Lung (tissue), 11 donors: ENCODE measurements at regions not wholly inside any gene's neighbourhood (a gene's known extent, or its start where the extent isn't known, plus 50 kb on each side); places are given as distances from the start of the nearest gene placed in this dataset.

Source experiments
- ATAC-seq: fragments of 200-7000 bp; cut with Tn5 transposase; one replicate; pipeline ENCODE4 v1.9.1; 2020; ENCODE audit warnings: moderate number of reproducible peaks; ENCODE audit not compliant: insufficient read depth, low FRiP score
- DNase-seq, 3 donors: peaks; one replicate each; pipeline ENCODE4 v3.0.0-alpha.2; 2013 to 2017
- H3K27ac ChIP-seq, 2 donors: one replicate each; pipeline ENCODE4 v1.5.1; 2013; ENCODE audit warnings: mild to moderate bottlenecking in 2 of 2, moderate library complexity in 2 of 2, control low read depth in 1 of 2, inconsistent platforms in 1 of 2, low read depth in 1 of 2, low read length in 1 of 2
- H3K27me3 ChIP-seq, 3 donors: one replicate each; pipeline ENCODE4 v1.5.1; 2013; ENCODE audit warnings: low read length in 2 of 3; ENCODE audit not compliant: control insufficient read depth in 3 of 3, insufficient read depth in 3 of 3
- H3K36me3 ChIP-seq, 4 donors: one replicate each; pipeline ENCODE4 v1.5.1; 2013; ENCODE audit warnings: low read length in 4 of 4, mild to moderate bottlenecking in 1 of 4, moderate library complexity in 1 of 4; ENCODE audit not compliant: control insufficient read depth in 4 of 4, insufficient read depth in 4 of 4
- H3K4me1 ChIP-seq, 5 donors: one replicate each; pipeline ENCODE4 v1.5.1; 2013; ENCODE audit warnings: low read length in 5 of 5, mild to moderate bottlenecking in 2 of 5, moderate library complexity in 1 of 5; ENCODE audit not compliant: control insufficient read depth in 5 of 5, insufficient read depth in 5 of 5
- H3K4me3 ChIP-seq: one replicate; pipeline ENCODE4 v1.5.1; 2013; ENCODE audit warnings: mild to moderate bottlenecking, control low read depth, moderate library complexity
- H3K9ac ChIP-seq, 2 donors: one replicate each; pipeline ENCODE4 v1.5.1; 2013; ENCODE audit warnings: low read length in 2 of 2, control low read depth in 1 of 2; ENCODE audit not compliant: insufficient read depth in 1 of 2
- H3K9me3 ChIP-seq, 4 donors: one replicate each; pipeline ENCODE4 v1.5.1; 2013; ENCODE audit warnings: low read length in 3 of 4, mild to moderate bottlenecking in 1 of 4, moderate library complexity in 1 of 4; ENCODE audit not compliant: control insufficient read depth in 4 of 4, insufficient read depth in 3 of 4
- WGBS, 2 donors: extraction: QIAGEN DNeasy Blood & Tissue Kit; methylation state at CpG; one replicate each; pipeline ENCODE4 v1.1.7; 2013; 5-methylcytosine and 5-hydroxymethylcytosine counted together
- TF ChIP-seq, protein P1 (sequence below): IDR thresholded peaks from 2 replicates; pipeline ENCODE4 v1.5.1; 2012; ENCODE audit warnings: mild to moderate bottlenecking; ENCODE audit errors: control extremely low read depth, extremely low read depth
- donor health status: control.
- donor health status: control.
- donor health status: Bipolar disorder and iron deficiency.
- donor health status: healthy.
- donor health status: DM: yes; HTN: yes; CAD: no.

DNA sequence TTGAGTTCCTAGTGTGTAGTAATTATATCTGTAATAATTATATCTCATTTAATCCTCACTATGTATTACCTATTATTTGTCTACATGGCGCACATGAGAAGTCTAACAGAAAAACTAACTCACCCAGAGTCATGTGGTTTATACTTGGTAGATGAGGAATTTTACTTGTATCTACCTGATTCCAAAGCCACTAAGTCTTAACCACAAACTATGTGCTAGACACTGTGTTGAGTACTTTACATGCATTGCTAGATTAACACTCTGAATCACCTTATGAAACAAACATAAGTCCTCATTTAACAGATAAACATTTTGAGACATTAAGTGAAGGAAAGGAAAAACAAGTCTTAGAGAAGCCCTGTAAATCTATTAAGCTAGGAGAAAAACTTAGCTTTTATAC lies 404.8 kb downstream of the TLR4 start:
- ATAC-seq (no peak), DNase-seq (no peak)
- no peaks in the 10 kb centered on the region for H3K9me3 ChIP-seq
- H3K27ac ChIP-seq, result no peak overlapping the region
- H3K4me3 ChIP-seq, result no peak overlapping the region
- no peaks in the 10 kb centered on the region for H3K4me1 ChIP-seq
- H3K9ac ChIP-seq, result no peak overlapping the region
- TF ChIP-seq, protein P1, sequence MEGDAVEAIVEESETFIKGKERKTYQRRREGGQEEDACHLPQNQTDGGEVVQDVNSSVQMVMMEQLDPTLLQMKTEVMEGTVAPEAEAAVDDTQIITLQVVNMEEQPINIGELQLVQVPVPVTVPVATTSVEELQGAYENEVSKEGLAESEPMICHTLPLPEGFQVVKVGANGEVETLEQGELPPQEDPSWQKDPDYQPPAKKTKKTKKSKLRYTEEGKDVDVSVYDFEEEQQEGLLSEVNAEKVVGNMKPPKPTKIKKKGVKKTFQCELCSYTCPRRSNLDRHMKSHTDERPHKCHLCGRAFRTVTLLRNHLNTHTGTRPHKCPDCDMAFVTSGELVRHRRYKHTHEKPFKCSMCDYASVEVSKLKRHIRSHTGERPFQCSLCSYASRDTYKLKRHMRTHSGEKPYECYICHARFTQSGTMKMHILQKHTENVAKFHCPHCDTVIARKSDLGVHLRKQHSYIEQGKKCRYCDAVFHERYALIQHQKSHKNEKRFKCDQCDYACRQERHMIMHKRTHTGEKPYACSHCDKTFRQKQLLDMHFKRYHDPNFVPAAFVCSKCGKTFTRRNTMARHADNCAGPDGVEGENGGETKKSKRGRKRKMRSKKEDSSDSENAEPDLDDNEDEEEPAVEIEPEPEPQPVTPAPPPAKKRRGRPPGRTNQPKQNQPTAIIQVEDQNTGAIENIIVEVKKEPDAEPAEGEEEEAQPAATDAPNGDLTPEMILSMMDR, result no peak
- H3K27me3 ChIP-seq, result no peaks in the 10 kb centered on the region
- H3K36me3 ChIP-seq, result no peaks in the 10 kb centered on the region
- WGBS, 2 donors, result 82 to 100% methylated on average over 1 of the region's 1 CpG

DNA sequence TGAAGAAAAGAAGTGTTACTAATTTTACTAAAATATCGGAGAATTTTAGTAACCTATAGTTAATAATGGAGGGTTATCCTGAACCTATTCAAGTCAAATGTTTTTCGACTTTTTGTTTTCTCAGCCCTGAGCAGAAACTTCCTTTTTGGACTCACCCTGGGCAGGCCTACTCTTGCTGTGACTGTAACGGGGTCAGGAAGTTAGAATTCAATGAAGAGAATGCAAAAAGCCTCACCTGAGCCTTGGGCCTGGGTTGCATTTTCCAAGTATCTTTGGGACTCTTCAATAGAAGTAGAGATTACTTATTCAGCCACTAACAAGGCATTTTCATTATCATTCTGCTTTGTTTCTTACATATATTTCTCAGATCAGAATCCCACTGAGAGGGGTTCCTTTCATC lies 405.3 kb downstream of the TLR4 start:
- ATAC-seq (no peak), DNase-seq (no peak)
- 61 to 67% methylated on average over 3 of the region's 3 CpGs for WGBS, 2 donors
- no peaks in the 10 kb centered on the region for H3K27me3 ChIP-seq
- H3K36me3 ChIP-seq, result no peaks in the 10 kb centered on the region
- H3K9me3 ChIP-seq, result no peaks in the 10 kb centered on the region
- no peak overlapping the region for H3K27ac ChIP-seq
- no peak overlapping the region for H3K9ac ChIP-seq
- no peak overlapping the region for H3K4me3 ChIP-seq
- TF ChIP-seq, protein P1, result no peak
- no peaks in the 10 kb centered on the region for H3K4me1 ChIP-seq

DNA sequence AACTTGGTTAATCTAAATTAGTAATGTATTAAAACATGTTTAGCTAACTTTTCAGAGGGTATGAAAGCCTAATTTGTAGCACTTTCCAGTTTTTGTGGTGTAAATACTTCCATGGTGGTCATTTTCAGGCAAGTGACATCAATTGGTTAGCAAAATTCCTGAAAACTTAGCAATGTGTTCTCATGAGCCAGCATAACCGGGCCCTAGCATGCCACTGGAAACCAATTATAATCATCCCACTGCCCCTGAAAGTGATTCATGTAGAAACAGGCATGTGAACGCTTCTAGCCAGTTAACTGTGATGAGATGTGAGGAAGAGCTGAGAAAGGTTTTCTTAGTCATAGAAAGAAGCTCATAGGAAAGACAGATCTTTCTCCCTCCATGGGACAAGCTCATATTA lies 417.2 kb downstream of the TLR4 start:
- DNase-seq (no peak), ATAC-seq (no peak)
- Histone ChIP-seq H3K4me1 (no peaks in the 10 kb centered on the region), H3K27me3 (no peaks in the 10 kb centered on the region), H3K9me3 (no peaks in the 10 kb centered on the region), H3K27ac (no peak overlapping the region), H3K9ac (no peak overlapping the region), H3K4me3 (no peak overlapping the region), H3K36me3 (no peaks in the 10 kb centered on the region)
- 67 to 68% methylated on average over 2 of the region's 2 CpGs for WGBS, 2 donors
- TF ChIP-seq, protein P1, result no peak

DNA sequence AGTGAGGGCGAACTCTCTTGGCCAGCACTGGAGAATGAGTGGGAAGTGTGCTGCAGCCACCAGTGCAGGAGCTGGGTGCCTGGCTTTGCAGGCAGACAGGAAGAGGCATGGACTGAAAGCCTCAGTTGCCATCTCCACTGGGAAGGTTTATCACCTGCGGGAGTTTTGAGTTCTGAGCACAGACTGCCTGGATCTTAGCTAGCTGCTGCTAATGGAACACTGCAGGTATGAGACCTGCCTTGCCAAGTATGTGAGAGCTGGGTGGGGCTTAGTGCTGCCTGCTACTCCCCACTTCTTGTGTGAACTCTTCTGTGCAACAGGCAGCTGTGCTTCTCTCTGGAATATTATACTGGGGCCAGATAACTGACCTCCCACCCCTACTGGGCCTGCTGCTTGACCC lies 424.1 kb downstream of the TLR4 start:
- H3K9ac ChIP-seq, result no peak overlapping the region
- 85 to 91% methylated on average over 2 of the region's 2 CpGs for WGBS, 2 donors
- peaks cover 0 to 2% (median 0%) of the 10 kb centered on the region in 4 donors for H3K9me3 ChIP-seq
- no peaks in the 10 kb centered on the region for H3K4me1 ChIP-seq
- no peak overlapping the region for H3K27ac ChIP-seq
- TF ChIP-seq, protein P1, result no peak
- DNase-seq (no peak), ATAC-seq (no peak)
- H3K4me3 ChIP-seq, result no peak overlapping the region
- no peaks in the 10 kb centered on the region for H3K27me3 ChIP-seq
- H3K36me3 ChIP-seq, result no peaks in the 10 kb centered on the region
